ENCODE measurements at regions not wholly inside any gene's neighbourhood (a gene's known extent, or its start where the extent isn't known, plus 50 kb on each side); places are given as distances from the start of the nearest gene placed in this dataset.
A peak's percentile ranks its signal among the peaks of the same experiment; 100 is the strongest.

- Histone ChIP-seq H3K27me3 (ENCODE audit: low read depth) (no peaks in the 10 kb centered on the region), H3K4me1 (peaks cover 33% of the 10 kb centered on the region), H3K27ac (replicated peaks) (peak overlapping the region; percentile 97), H3K4me3 (peak overlapping the region; percentile 74), H3K36me3 (no peaks in the 10 kb centered on the region), H3K9me3 (replicated peaks) (no peaks in the 10 kb centered on the region)
- DNase-seq = no peak
- intact Hi-C loops (cut with micrococcal nuclease) = no loop called here
- no peak for TF ChIP-seq CTCF (IDR thresholded peaks at IDR 0.05; ENCODE audit: borderline replicate concordance)
These were observed 77.2 kb upstream of the BCOR start for GRCh38 chrX:40174854-40175510.

- no peaks in the 10 kb centered on the region for H3K36me3 ChIP-seq
- no peak for TF ChIP-seq CTCF (IDR thresholded peaks at IDR 0.05; ENCODE audit: borderline replicate concordance)
- H3K27me3 ChIP-seq (ENCODE audit: low read depth) = no peaks in the 10 kb centered on the region
- peak overlapping the region; percentile 97 for H3K27ac ChIP-seq (replicated peaks)
- DNase-seq = no peak
- H3K4me1 ChIP-seq = peaks cover 33% of the 10 kb centered on the region
- intact Hi-C loops (cut with micrococcal nuclease) = no loop called here
- no peaks in the 10 kb centered on the region for H3K9me3 ChIP-seq (replicated peaks)
- peak overlapping the region; percentile 74 for H3K4me3 ChIP-seq
These were observed 76.5 kb upstream of the BCOR start for GRCh38 chrX:40174001-40174853.

- intact Hi-C loops (cut with micrococcal nuclease) = no loop called here
- Histone ChIP-seq H3K4me3 (peak overlapping the region; percentile 74), H3K9me3 (replicated peaks) (no peaks in the 10 kb centered on the region), H3K27ac (replicated peaks) (peak overlapping the region; percentile 97), H3K27me3 (ENCODE audit: low read depth) (no peaks in the 10 kb centered on the region), H3K36me3 (no peaks in the 10 kb centered on the region), H3K4me1 (peaks cover 42% of the 10 kb centered on the region)
- no peak for TF ChIP-seq CTCF (IDR thresholded peaks at IDR 0.05; ENCODE audit: borderline replicate concordance)
- no peak for DNase-seq
These were observed 75.6 kb upstream of the BCOR start for GRCh38 chrX:40173143-40174000.

GRCh38 chrX:40172401-40173142 lies 74.8 kb upstream of the BCOR start:
- Histone ChIP-seq H3K27ac (replicated peaks) (peak overlapping the region; percentile 97), H3K27me3 (ENCODE audit: low read depth) (no peaks in the 10 kb centered on the region), H3K36me3 (no peaks in the 10 kb centered on the region), H3K4me1 (peaks cover 50% of the 10 kb centered on the region), H3K9me3 (replicated peaks) (no peaks in the 10 kb centered on the region), H3K4me3 (peak overlapping the region; percentile 68)
- intact Hi-C loops (cut with micrococcal nuclease) = no loop called here
- DNase-seq = peak; percentile 72
- no peak for TF ChIP-seq CTCF (IDR thresholded peaks at IDR 0.05; ENCODE audit: borderline replicate concordance)

Measured in left ventricle myocardium inferior (tissue), 1 donor.